Tibial artery (tissue), 4 donors: ENCODE measurements at regions not wholly inside any gene's neighbourhood (a gene's known extent, or its start where the extent isn't known, plus 50 kb on each side); places are given as distances from the start of the nearest gene placed in this dataset.
"Not testable (repeated sequence)": the region's sequence is repeated elsewhere in the genome, so short reads cannot be mapped to it uniquely, and the experiment has no call there.

Experiments
- DNase-seq, 2 donors: peaks; one replicate each; pipeline ENCODE4 v3.0.0-alpha.2; 2019
- H3K27ac ChIP-seq, 2 donors: fragments of 200-600 bp; sonication (generic) in 1 of 2; 1 replicate in 1 of 2; 2 replicates in 1 of 2; pipeline ENCODE4 v1.5.1; 2018 to 2019; ENCODE audit warnings: mild to moderate bottlenecking in 1 of 2
- H3K27me3 ChIP-seq, 2 donors: fragments of 200-600 bp; sonication (generic) in 1 of 2; one replicate each; pipeline versions ENCODE4 v1.5.1 to v1.6.0; 2016 to 2019
- H3K36me3 ChIP-seq, 3 donors: fragments of 200-600 bp; sonication (generic) in 2 of 3; one replicate each; pipeline ENCODE4 v1.5.1; 2016 to 2019; ENCODE audit warnings: mild to moderate bottlenecking in 2 of 3
- H3K4me1 ChIP-seq, 4 donors: fragments of 200-600 bp; sonication (generic) in 2 of 4; 1 replicate in 3 of 4; 2 replicates in 1 of 4; pipeline ENCODE4 v1.5.1; 2016 to 2019
- H3K4me3 ChIP-seq, 2 donors: fragments of 200-600 bp; sonication (generic) in 1 of 2; 1 replicate in 1 of 2; 2 replicates in 1 of 2; pipeline ENCODE4 v1.5.1; 2018 to 2019; ENCODE audit warnings: mild to moderate bottlenecking in 2 of 2
- H3K9me3 ChIP-seq, 3 donors: fragments of 200-600 bp; sonication (generic) in 1 of 3; one replicate each; pipeline ENCODE4 v1.5.1; 2016 to 2019
- CTCF ChIP-seq, 2 experiments: fragments of 200-600 bp in 1 of 2; fragments of 450-650 bp in 1 of 2; IDR thresholded peaks; one replicate each; pipeline ENCODE4 v1.5.1; 2017 to 2019; ENCODE audit warnings: antibody characterized with exemption in 2 of 2, mild to moderate bottlenecking in 1 of 2, moderate library complexity in 1 of 2
- intact Hi-C: fragments of 100-400 bp; cut with DNase I; formaldehyde crosslinking; loops from one replicate; pipeline ENCODE4 v1.15.0; 2023; ENCODE audit warnings: low total_unique reads

- H3K4me1 ChIP-seq = no peaks in the 10 kb centered on the region
- no peaks in the 10 kb centered on the region for H3K36me3 ChIP-seq
- intact Hi-C loops = no loop called here
- no peaks in the 10 kb centered on the region for H3K9me3 ChIP-seq
- DNase-seq = no peak
- no peak overlapping the region for H3K27ac ChIP-seq
- TF ChIP-seq CTCF (IDR thresholded peaks at IDR 0.05) = no peak
- H3K27me3 ChIP-seq = no peaks in the 10 kb centered on the region
- H3K4me3 ChIP-seq = no peak overlapping the region
Observed at GRCh38 chr6:76835695-76836094, 627.6 kb downstream of the HTR1B start.

DNA sequence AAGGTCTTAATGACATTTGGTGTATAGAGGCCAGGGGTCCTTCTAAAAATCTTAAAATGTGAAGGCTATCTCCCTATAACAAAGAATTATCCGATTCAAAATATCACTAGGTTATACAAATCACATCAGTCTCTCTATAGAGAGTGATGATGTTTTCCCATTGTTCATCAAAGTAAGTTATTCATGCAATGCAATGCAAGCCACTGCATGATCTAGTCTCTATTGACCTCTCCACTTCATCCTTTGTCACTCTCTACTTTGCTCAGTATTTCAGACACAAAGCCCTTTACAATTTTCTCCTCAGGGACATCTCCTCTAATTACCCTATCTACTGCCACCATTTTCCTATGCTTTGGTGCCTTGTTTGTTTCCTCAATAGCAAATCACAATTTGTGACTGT lies 628.0 kb downstream of the HTR1B start:
- no peak for TF ChIP-seq CTCF (IDR thresholded peaks at IDR 0.05)
- Histone ChIP-seq H3K27me3 (no peaks in the 10 kb centered on the region), H3K27ac (no peak overlapping the region), H3K4me1 (no peaks in the 10 kb centered on the region), H3K4me3 (no peak overlapping the region), H3K9me3 (no peaks in the 10 kb centered on the region), H3K36me3 (no peaks in the 10 kb centered on the region)
- DNase-seq = no peak
- intact Hi-C loops = no loop called here

GRCh38 chr6:76834399-76834798 lies 628.9 kb downstream of the HTR1B start:
- DNase-seq = no peak
- Histone ChIP-seq H3K4me1 (no peaks in the 10 kb centered on the region), H3K27me3 (no peaks in the 10 kb centered on the region), H3K27ac (no peak overlapping the region), H3K9me3 (no peaks in the 10 kb centered on the region), H3K36me3 (no peaks in the 10 kb centered on the region), H3K4me3 (no peak overlapping the region)
- TF ChIP-seq CTCF (IDR thresholded peaks at IDR 0.05) = no peak
- intact Hi-C loops = no loop called here

GRCh38 chr6:76831299-76831698 lies 632.0 kb downstream of the HTR1B start:
- Histone ChIP-seq H3K27me3 (no peaks in the 10 kb centered on the region), H3K9me3 (no peaks in the 10 kb centered on the region), H3K4me3 (no peak overlapping the region), H3K36me3 (no peaks in the 10 kb centered on the region), H3K27ac (no peak overlapping the region), H3K4me1 (no peaks in the 10 kb centered on the region)
- intact Hi-C loops = no loop called here
- TF ChIP-seq CTCF (IDR thresholded peaks at IDR 0.05) = no peak
- no peak for DNase-seq

DNA sequence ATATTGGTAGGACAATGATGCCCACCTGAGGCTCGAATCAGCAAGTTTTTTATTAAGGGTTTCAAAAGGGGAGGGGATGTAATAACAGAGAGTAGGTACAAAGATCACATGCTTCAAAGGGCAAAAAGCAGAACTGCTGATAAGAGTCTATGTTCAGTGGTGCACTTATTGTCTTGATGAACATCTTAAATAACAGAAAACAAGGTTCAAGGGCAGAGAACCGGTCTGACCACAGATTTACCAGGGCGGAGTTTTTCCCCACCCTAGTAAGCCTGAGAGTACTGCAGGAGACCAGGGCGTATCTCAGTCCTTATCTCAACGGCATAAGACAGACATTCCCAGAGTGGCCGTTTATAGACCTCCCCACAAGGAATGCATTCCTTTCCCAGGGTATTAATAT lies 639.7 kb downstream of the HTR1B start:
- H3K4me3 ChIP-seq, intact Hi-C loops, DNase-seq, H3K27ac ChIP-seq, H3K9me3 ChIP-seq, H3K36me3 ChIP-seq, H3K4me1 ChIP-seq, H3K27me3 ChIP-seq: not testable (repeated sequence)

GRCh38 chr6:76818451-76818850 lies 644.8 kb downstream of the HTR1B start:
- no peak for TF ChIP-seq CTCF (IDR thresholded peaks at IDR 0.05)
- intact Hi-C loops = no loop called here
- Histone ChIP-seq H3K36me3 (no peaks in the 10 kb centered on the region), H3K4me1 (peaks cover 0 to 24% (median 4%) of the 10 kb centered on the region in 4 donors), H3K9me3 (peaks cover 0 to 7% (median 5%) of the 10 kb centered on the region in 3 donors), H3K4me3 (no peak overlapping the region), H3K27me3 (no peaks in the 10 kb centered on the region), H3K27ac (no peak overlapping the region)
- peak in 1 of 2 donors; percentile 55 for DNase-seq
